K562 (cell line): ENCODE measurements at regions not wholly inside any gene's neighbourhood (a gene's known extent, or its start where the extent isn't known, plus 50 kb on each side); places are given as distances from the start of the nearest gene placed in this dataset.

ENCODE experiments used
- CREB1 ChIP-seq, 2 experiments: sonication (generic) in 1 of 2; formaldehyde crosslinking in 1 of 2; IDR thresholded peaks; 2 replicates each; pipeline versions ENCODE4 v1.6.1 to v1.8.0; 2012 to 2022; ENCODE audit warnings: inconsistent platforms in 1 of 2, mild to moderate bottlenecking in 1 of 2, missing genetic modification reagents in 1 of 2, moderate library complexity in 1 of 2
- GABPB2 ChIP-seq: fragments of 250-450 bp; sonication (Bioruptor Pico); conservative IDR thresholded peaks from 2 replicates; pipeline ENCODE4 v1.5.1; 2021; ENCODE audit warnings: mild to moderate bottlenecking
- JUNB ChIP-seq: fragments of 450-650 bp; formaldehyde crosslinking; conservative IDR thresholded peaks from 2 replicates; pipeline ENCODE4 v1.4.0; 2020; ENCODE audit warnings: mild to moderate bottlenecking
- POLR3A ChIP-seq: IDR thresholded peaks from 2 replicates; pipeline ENCODE4 v1.6.1; 2011; ENCODE audit warnings: borderline replicate concordance, mild to moderate bottlenecking, moderate library complexity; ENCODE audit not compliant: insufficient read length, insufficient read depth; ENCODE audit errors: extremely low read depth
- ZNF280B ChIP-seq: fragments of 250-450 bp; sonication (Bioruptor Pico); IDR thresholded peaks from 2 replicates; pipeline ENCODE4 v1.5.1; 2021; ENCODE audit warnings: mild to moderate bottlenecking
- TF ChIP-seq, protein P1 (sequence below), 3 experiments: fragments of 200-800 bp in 1 of 3; fragments of 250-450 bp in 1 of 3; fragments of 450-650 bp in 1 of 3; sonication (Bioruptor Pico) in 1 of 3; sonication (Bioruptor generic) in 1 of 3; formaldehyde crosslinking in 1 of 3; IDR thresholded peaks; 2 replicates each; pipeline versions ENCODE4 v1.6.1 to v1.8.0; 2016 to 2022; ENCODE audit warnings: mild to moderate bottlenecking in 2 of 3, missing genetic modification characterization in 2 of 3, missing compliant biosample characterization in 1 of 3, moderate library complexity in 1 of 3

DNA sequence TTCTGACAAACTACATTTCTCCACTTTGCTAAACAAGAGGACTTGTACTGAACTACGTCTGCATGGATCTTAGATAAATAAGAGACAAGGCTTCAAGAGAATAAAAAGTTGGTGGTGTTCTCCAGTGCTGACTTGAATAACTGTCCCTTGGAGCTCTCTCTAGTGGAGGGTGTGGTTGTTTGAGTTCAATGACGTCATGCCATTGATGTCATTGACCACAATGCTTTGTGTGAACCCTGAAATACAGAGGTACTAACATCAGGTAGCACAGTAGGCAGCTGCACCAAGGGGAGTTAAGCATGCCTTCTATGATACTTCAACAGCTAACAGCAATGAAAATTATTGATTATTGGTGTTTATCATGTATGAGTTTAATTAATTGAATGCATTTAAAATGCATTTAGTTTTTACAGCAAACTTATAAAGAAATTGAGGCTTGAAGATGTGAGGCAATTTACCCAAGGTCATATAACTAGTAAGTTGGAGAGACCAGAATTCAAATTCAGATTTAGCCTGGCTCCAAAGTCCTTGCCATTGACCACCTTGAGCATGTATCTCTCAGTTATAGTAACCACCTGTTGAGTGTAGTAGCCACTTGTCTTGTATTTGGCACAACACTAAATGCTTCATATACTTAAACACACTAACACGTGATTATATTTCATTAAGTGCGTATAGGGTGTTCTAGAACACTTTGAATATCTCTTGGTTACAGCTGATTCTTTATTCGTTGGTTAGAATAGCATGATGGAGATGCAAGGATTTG, 126.0 kb upstream of the ANKRD28 start (continued):
- TF ChIP-seq CREB1 (IDR thresholded peaks at IDR 0.05): peak; percentile 60
- TF ChIP-seq CREB1 (CRISPR knock-in tag; IDR thresholded peaks at IDR 0.05): peak; percentile 70
- TF ChIP-seq POLR3A: no peak
- TF ChIP-seq ZNF280B (CRISPR knock-in tag): no peak
- TF ChIP-seq, protein P1, sequence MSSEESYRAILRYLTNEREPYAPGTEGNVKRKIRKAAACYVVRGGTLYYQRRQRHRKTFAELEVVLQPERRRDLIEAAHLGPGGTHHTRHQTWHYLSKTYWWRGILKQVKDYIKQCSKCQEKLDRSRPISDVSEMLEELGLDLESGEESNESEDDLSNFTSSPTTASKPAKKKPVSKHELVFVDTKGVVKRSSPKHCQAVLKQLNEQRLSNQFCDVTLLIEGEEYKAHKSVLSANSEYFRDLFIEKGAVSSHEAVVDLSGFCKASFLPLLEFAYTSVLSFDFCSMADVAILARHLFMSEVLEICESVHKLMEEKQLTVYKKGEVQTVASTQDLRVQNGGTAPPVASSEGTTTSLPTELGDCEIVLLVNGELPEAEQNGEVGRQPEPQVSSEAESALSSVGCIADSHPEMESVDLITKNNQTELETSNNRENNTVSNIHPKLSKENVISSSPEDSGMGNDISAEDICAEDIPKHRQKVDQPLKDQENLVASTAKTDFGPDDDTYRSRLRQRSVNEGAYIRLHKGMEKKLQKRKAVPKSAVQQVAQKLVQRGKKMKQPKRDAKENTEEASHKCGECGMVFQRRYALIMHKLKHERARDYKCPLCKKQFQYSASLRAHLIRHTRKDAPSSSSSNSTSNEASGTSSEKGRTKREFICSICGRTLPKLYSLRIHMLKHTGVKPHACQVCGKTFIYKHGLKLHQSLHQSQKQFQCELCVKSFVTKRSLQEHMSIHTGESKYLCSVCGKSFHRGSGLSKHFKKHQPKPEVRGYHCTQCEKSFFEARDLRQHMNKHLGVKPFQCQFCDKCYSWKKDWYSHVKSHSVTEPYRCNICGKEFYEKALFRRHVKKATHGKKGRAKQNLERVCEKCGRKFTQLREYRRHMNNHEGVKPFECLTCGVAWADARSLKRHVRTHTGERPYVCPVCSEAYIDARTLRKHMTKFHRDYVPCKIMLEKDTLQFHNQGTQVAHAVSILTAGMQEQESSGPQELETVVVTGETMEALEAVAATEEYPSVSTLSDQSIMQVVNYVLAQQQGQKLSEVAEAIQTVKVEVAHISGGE (CRISPR knock-in tag; IDR thresholded peaks at IDR 0.05): no peak
- TF ChIP-seq GABPB2 (CRISPR knock-in tag): no peak
- TF ChIP-seq JUNB (CRISPR knock-in tag): peak; percentile 88
- TF ChIP-seq, all 486 proteins: peak for 11
